ENCODE measurements at regions not wholly inside any gene's neighbourhood (a gene's known extent, or its start where the extent isn't known, plus 50 kb on each side); places are given as distances from the start of the nearest gene placed in this dataset.

DNA sequence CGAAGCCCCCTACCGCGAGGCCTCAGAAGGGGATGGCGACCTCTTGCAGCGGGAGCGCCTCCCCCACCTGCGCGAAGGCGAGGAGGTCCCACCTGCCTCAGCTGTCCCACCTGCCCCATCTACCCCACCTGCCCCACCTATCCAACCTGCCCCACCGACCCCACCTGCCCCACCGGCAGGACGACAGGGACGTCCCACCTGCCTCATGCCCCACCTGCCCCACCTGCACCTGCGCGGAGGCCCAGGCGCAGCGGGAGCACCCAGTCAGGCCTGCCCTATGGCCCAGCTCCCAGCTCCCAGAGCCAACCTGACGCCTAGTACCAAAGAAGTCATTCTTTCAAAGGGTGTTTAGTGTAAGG, 489.1 kb upstream of the SMIM21 start:
- CTCF ChIA-PET, result no interaction called here
- POLR2A ChIA-PET (ENCODE audit: unreplicated experiment), result no interaction called here
- TF ChIP-seq, protein P1, sequence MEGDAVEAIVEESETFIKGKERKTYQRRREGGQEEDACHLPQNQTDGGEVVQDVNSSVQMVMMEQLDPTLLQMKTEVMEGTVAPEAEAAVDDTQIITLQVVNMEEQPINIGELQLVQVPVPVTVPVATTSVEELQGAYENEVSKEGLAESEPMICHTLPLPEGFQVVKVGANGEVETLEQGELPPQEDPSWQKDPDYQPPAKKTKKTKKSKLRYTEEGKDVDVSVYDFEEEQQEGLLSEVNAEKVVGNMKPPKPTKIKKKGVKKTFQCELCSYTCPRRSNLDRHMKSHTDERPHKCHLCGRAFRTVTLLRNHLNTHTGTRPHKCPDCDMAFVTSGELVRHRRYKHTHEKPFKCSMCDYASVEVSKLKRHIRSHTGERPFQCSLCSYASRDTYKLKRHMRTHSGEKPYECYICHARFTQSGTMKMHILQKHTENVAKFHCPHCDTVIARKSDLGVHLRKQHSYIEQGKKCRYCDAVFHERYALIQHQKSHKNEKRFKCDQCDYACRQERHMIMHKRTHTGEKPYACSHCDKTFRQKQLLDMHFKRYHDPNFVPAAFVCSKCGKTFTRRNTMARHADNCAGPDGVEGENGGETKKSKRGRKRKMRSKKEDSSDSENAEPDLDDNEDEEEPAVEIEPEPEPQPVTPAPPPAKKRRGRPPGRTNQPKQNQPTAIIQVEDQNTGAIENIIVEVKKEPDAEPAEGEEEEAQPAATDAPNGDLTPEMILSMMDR (conservative IDR thresholded peaks at IDR 0.05), result no peak
- no peak for TF ChIP-seq EZH2 (IDR thresholded peaks at IDR 0.05; ENCODE audit: low read depth)
- H3F3A ChIP-seq (ENCODE audit: insufficient read depth, low read depth), result no peaks in the 10 kb centered on the region
- no TSS peak for BruUV-seq (replicated peaks)
- H4K20me1 ChIP-seq (ENCODE audit: insufficient read depth), result no peaks in the 10 kb centered on the region
- H3K4me1 ChIP-seq (replicated peaks; ENCODE audit: insufficient read depth), result no peaks in the 10 kb centered on the region
- H3K9me2 ChIP-seq (ENCODE audit: insufficient read depth), result no peaks in the 10 kb centered on the region
- H3K36me3 ChIP-seq (ENCODE audit: low read depth), result no peaks in the 10 kb centered on the region
- H3K79me2 ChIP-seq (ENCODE audit: low read depth), result no peaks in the 10 kb centered on the region
- H3K27me3 ChIP-seq (ENCODE audit: insufficient read depth, low read depth), result 0 out of 2 replicates have a peak, but pooled peaks cover 19% of the 10 kb centered on the region
- H3K27ac ChIP-seq, result no peak overlapping the region
- intact Hi-C loops (cut with micrococcal nuclease; ENCODE audit: unreplicated experiment), result no loop called here
- H3K9me3 ChIP-seq (ENCODE audit: insufficient read depth, low read depth), result no peaks in the 10 kb centered on the region
- no peak overlapping the region for H3K4me2 ChIP-seq
- H2AFZ ChIP-seq, result no peak overlapping the region
- DNase-seq, result no peak
- no peak overlapping the region for H3K4me3 ChIP-seq

DNA sequence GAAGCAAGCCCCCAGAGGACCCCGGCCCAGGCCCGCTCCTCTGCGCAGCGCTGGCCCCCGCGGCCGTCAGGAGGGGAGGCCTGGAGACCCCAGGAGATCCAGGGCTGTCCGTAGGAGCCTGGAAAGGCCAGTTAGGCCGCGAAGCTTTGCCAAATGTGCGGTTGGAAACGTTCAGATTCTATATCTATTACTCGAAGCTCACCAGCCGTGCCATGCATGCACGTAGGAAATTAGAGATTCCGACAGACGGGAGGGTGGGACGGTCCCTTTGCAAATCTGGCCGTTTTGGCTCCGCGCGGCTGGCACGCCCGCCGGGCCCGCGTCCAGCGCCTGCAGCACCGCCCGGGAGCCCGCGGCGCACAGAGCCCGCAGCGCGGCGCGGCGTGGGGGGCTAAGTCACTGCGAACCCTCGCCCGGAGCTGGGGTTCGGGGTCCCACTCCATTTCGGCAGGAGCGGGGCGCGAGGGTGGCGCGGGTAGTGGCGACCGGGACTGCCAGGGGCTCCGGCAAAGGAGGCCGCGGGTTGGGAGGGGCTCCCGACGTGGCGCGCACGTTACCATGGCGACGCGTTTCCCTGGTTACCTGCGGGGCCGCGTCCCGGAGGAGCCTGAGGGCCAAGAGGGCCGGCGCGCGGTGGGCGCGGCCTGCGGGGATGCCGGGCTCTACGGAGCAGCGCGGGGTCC, 488.6 kb upstream of the SMIM21 start:
- Histone ChIP-seq H3K9me2 (ENCODE audit: insufficient read depth) (no peaks in the 10 kb centered on the region), H3K27me3 (ENCODE audit: insufficient read depth, low read depth) (peaks cover 21% of the 10 kb centered on the region; the same call in 1 of the 2 replicates), H3K4me1 (replicated peaks; ENCODE audit: insufficient read depth) (no peaks in the 10 kb centered on the region), H3K36me3 (ENCODE audit: low read depth) (no peaks in the 10 kb centered on the region), H3K79me2 (ENCODE audit: low read depth) (no peaks in the 10 kb centered on the region), H3F3A (ENCODE audit: insufficient read depth, low read depth) (no peaks in the 10 kb centered on the region), H2AFZ (no peak overlapping the region), H3K4me2 (no peak overlapping the region), H3K9me3 (ENCODE audit: insufficient read depth, low read depth) (no peaks in the 10 kb centered on the region), H3K4me3 (no peak overlapping the region), H3K27ac (no peak overlapping the region), H4K20me1 (ENCODE audit: insufficient read depth) (no peaks in the 10 kb centered on the region)
- DNase-seq, result no peak
- intact Hi-C loops (cut with micrococcal nuclease; ENCODE audit: unreplicated experiment), result no loop called here
- ChIA-PET CTCF (no interaction called here), POLR2A (ENCODE audit: unreplicated experiment) (no interaction called here)
- no TSS peak for BruUV-seq (replicated peaks)
- TF ChIP-seq, protein P1 (conservative IDR thresholded peaks at IDR 0.05), result no peak
- TF ChIP-seq EZH2 (IDR thresholded peaks at IDR 0.05; ENCODE audit: low read depth), result no peak

DNA sequence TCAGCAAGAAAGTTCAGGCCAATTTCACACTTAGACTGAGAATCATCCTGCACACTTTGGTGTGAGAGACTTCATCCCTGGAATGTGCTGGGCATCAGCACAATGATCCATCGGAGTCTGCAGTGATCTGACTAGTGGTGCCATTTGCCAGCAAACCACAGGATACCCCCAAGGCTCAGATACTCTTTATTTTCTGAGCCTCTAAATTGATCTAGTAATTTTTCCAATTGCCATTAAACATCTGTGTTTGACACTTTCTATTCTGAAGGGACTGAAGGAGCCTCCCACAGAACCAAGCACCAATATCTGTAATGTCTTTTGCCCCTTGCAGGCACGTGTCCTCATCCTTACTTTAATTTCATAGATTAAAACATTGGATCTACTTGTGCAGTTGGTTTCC, 485.3 kb upstream of the SMIM21 start:
- no peak overlapping the region for H2AFZ ChIP-seq
- no peak overlapping the region for H3K4me2 ChIP-seq
- TF ChIP-seq, protein P1 (conservative IDR thresholded peaks at IDR 0.05), result no peak
- no peak for TF ChIP-seq EZH2 (IDR thresholded peaks at IDR 0.05; ENCODE audit: low read depth)
- H3K27ac ChIP-seq, result no peak overlapping the region
- H3K4me3 ChIP-seq, result no peak overlapping the region
- no peaks in the 10 kb centered on the region for H3K79me2 ChIP-seq (ENCODE audit: low read depth)
- H3K27me3 ChIP-seq (ENCODE audit: insufficient read depth, low read depth), result peaks cover 45% of the 10 kb centered on the region
- ChIA-PET POLR2A (ENCODE audit: unreplicated experiment) (no interaction called here), CTCF (no interaction called here)
- H3K4me1 ChIP-seq (replicated peaks; ENCODE audit: insufficient read depth), result no peaks in the 10 kb centered on the region
- H3K36me3 ChIP-seq (ENCODE audit: low read depth), result no peaks in the 10 kb centered on the region
- BruUV-seq (replicated peaks), result no TSS peak
- no peaks in the 10 kb centered on the region for H3K9me3 ChIP-seq (ENCODE audit: insufficient read depth, low read depth)
- no peaks in the 10 kb centered on the region for H3F3A ChIP-seq (ENCODE audit: insufficient read depth, low read depth)
- no peaks in the 10 kb centered on the region for H3K9me2 ChIP-seq (ENCODE audit: insufficient read depth)
- no peaks in the 10 kb centered on the region for H4K20me1 ChIP-seq (ENCODE audit: insufficient read depth)
- DNase-seq, result no peak
- intact Hi-C loops (cut with micrococcal nuclease; ENCODE audit: unreplicated experiment), result no loop called here
